Stimulated activated naive CD8-positive, alpha-beta T cell treated with anti-CD3 and anti-CD28 coated beads, Interleukin-15, Interleukin-2, amounts not matched to agents 100 U/mL and 50 U/mL, for 24 hours (primary cell): ENCODE measurements at regions not wholly inside any gene's neighbourhood (a gene's known extent, or its start where the extent isn't known, plus 50 kb on each side); places are given as distances from the start of the nearest gene placed in this dataset.

Source experiments
- ATAC-seq: fragments of 150-1000 bp; cut with Tn5 transposase; one replicate; pipeline ENCODE4 v1.10.0; 2021
- DNase-seq: peaks from one replicate; pipeline ENCODE4 v3.0.0; 2021

DNA sequence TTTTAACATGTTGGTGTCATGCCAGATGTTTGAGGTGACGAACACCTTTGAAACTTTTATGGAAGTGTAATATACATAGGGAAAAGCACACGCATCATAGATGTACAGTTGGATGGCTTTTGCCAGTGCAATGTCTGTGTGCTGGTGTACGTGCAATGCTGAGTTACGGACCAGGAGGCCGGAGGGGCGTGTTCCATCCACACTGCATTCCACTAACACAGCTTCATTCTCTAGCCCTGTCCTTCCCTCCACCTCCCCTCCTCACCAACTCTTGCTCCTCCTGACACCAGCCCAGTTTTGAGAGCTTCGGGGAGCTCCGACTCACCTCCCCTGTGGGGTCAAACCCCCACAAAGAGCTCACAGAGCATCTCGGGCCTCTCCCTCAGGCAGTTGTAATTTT lies 358.8 kb downstream of the C16orf95 start:
- DNase-seq (no peak), ATAC-seq (no peak)

DNA sequence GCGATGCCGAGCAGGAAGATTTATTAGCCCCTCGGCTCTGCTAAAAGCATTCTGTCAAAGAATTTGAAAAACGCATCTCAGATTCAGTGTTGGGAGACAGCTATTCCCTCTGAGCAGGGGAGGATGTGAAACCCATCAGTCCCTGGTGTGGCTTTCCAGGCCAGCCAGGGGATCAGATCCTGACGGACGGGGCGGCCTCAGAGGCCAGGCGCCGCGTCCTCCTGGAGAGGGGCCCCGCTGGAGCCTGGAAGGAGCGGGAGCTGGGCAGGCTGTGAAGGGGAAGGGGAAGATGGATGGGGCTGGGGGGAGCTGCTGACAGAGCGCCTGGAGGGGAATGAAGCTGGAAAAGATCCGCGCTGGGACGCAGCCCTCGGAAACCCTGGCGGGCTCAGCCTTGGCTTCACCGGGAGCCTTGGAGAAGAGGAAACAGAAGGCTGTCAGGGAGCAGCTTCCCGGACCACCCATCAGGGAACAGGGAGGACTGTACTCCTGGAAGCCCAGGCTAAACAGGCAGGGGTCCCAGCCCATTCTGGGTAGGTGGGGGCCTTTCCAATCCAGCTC lies 358.0 kb downstream of the C16orf95 start:
- ATAC-seq (no peak), DNase-seq (no peak)

DNA sequence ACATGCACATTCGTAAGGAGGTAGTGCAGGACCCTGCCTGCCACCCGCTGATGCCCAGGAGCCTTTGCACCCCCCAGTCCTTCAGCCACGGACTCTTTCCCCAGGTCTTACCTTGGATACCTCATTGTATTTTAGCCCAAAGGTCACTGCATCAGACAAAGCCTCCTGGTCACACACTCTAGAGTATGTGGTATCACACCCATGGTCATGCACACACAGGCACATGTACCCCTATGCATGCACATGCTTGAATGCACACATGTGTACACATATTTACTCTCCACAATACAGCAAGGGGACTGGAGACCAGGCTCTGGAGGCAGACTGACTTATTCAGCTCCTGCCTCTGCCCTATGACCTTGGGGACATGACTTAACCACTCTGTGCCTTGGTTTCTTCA lies 357.5 kb downstream of the C16orf95 start:
- ATAC-seq, result no peak
- no peak for DNase-seq

DNA sequence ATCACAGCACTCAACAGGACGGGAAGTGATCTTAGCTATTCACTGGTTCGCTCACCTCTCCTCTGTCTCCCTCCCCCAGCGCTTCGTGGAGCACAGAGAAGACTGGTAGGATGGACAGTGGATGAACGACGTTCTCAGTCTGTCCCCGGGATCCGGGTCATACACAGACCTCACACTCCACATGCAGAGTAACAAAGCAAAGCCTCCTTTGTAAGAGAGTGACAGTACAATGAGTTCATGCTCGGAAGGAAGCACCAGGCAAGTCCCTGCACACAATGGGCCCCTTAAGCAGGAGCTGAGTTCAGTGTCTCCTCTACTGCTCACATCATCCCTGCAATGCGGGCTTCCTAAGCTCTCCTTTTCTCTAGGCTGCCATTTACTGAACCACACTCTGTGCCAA lies 356.9 kb downstream of the C16orf95 start:
- DNase-seq, result no peak

DNA sequence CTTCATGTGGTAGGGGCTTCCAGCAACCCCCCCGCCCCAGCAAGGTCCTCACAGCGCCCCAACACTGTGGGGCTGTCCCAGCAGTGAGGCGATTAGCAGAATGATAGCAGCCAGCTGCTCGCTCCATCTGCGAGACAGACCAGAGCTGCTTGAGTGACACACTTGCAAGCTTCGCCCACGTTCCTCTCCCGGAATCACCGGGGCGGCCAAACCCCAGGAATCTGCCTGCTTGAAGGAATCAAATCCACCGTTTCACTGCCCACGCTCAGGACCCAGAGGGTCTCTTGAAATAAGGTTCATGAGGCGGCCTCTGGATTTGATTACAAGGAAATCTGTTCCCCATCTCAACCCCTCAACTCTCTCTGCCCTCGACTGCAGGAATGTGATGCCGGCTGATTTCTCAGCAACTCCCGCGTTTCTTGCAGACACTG lies 356.0 kb downstream of the C16orf95 start:
- no peak for DNase-seq
- ATAC-seq, result no peak

More for the DNA sequence above, 356.9 kb downstream of the C16orf95 start:
- no peak for ATAC-seq

DNA sequence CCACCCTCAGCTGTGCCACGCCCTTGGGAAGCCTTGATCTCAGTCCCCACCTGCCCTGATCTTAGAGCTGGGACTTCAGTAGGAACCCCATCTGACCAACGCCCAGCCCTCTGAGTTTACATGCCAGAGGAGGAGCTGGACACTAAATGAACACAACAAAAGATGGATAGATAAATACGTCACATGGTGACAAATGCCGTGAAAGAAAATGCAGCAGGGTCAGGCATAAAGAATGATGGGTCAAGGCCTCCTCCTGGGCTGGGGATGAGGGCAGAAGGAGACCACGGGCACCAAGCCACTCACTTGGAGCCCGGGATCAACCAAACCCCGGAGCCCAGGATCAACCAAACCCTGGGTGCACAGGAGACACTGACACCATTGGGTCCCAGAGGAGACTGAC lies 354.9 kb downstream of the C16orf95 start:
- ATAC-seq, result no peak
- no peak for DNase-seq

DNA sequence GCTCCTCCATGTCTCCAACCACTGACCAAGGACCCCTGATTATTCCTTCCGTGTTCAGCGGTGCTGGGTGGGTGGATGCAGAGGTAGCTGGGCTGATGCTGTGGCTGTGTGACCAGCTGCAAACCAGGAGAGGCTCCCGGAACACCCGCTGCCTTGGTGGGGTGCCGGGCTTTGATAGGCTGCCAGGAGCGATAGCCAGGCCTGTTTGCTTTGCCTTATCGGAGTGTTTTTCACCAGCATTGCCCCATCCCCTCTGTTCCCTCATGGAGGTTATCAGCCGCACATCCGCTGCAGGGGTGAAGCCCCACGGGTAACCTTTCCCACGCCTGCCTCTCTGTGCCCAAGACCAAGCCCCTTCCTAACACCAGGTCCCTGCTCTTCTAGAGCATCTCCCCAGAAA lies 354.3 kb downstream of the C16orf95 start:
- ATAC-seq (no peak), DNase-seq (no peak)

DNA sequence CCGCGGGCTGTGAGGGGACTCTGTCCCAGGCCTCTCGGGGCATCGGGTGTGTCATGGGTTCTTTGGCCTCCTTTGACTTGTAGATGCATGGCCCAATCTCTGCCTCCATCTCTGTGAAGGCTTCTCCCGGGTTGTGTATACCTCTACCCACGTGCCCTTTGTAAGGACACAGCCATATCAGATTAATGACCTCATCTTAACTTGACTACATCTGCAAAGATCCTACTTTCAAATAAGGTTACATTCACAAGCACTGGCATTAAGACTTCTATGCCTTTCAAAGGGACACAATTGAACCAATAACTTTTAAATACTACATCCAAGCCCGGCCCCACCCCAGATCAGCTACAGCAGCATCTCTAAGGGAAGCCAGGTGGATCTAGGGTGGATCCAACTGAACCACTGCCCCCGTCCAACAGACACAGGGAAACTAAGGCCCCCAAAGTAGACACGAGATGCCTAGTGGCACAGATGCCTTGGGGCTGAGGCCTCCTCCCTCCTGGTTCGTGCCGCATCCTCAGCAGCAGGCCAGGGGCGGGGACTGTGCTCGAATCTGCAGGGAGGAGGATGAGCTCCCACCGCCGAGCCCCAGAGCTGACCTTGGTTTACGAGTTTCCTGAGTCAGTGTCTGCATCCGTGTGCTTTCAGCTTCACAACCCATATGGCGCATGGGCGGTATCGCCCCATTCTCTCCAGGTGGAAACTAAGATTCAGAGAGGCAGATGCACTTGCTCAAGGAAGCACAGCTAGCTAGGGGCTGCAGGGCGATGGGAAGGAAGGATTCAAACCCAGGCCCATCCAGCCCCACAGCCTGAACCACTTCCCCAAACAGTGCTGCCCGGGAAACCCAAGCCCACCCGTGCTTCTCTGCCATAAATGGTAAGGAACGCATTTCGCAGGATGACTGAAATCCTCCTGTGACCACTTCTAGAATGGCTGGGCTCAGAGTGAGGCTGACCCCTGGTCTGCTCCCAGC lies 353.3 kb downstream of the C16orf95 start:
- no peak for ATAC-seq
- DNase-seq, result no peak

DNA sequence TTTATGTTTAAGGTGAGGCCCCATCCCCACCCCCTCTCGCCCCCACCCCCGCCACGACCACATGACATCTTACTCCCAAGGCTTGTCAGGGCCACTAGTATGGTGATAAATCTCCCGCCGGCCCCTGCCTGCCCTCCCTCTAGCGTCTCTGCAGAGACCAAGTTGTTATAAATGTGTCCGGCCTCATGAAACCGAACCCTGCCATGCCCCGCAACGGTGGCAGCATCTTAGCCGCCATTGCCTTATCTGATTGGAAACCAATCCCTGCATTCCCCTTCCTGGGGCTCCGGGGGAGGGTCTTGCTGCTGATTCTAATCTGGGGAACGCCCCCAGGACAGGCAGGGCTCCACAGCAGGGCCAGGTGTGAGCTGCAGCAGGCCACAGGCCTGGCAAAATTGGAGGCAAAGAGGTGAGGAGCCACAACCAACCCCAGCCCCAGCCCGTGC lies 352.4 kb downstream of the C16orf95 start:
- no peak for ATAC-seq

DNA sequence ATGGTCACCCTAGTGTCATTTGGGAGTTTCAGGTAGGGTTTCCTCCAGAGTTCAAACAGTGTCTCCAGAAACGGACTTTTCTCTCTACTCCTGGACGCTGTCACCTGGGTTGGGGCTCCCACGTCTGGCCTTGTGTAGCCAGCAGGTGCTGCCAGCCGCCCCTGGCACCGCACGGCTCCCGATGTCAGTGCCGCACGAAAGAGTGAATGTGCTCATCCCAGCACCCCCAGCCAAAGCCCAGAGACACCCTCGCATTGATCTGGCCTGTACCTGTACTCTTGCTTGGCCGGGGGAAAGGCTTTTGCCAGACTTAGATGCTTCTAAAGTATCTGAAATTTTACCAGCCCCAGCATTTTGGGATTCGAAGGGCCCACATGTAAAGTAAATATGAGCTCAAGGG lies 351.9 kb downstream of the C16orf95 start:
- DNase-seq (no peak), ATAC-seq (no peak)

More for the DNA sequence above, 352.4 kb downstream of the C16orf95 start:
- no peak for DNase-seq

DNA sequence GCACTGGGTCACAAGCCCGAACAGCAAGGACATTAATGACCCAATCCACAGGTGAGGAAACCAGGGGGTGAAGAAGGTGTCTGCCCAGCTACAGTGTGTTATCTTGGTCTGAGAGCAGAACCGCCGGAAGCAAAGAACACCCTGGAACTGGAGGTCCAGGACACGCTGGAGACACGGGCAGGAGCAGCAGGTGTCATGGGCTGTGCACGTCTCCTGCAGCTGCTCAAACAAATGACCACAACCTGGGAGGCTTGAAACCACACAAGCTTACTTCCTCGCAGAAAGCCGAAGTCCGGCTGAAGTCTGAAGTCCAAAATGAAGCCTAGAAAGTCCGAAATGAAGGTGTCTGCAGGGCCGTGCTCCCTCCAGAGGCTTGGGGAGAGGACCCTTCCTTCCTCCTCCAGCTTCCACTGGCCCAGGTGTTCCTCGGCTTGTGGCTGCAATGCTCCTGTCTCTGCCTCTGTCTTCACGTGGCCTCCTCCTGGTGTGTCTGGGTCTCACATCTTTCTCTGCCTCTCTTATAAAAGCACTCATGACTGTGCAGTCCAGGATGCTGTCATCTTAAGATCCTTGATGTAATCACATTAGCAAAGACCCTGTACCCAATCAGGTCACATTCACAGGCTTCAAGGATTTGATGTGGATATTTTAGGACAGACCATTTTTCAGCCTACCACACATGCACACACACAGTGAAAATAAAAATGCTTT lies 351.2 kb downstream of the C16orf95 start:
- ATAC-seq (no peak), DNase-seq (no peak)

DNA sequence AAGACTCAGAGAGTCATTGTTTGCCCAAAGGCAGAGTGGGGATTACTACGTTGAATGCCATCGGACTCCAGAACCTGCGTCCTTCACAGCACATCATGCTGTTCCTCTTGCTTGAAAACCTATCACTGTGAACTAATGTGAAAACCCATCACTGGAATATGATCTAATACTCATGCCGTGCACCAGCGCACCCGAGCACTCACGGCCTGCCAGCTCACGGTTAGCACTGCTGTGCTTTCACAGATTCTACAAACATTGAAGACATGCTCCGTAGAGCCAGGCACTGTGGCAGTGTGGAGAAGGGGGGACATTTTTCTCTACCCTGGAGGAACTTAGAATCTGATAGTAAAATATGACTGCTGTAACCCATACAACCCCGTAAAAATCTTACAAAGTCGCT lies 350.4 kb downstream of the C16orf95 start:
- ATAC-seq, result no peak
- no peak for DNase-seq

DNA sequence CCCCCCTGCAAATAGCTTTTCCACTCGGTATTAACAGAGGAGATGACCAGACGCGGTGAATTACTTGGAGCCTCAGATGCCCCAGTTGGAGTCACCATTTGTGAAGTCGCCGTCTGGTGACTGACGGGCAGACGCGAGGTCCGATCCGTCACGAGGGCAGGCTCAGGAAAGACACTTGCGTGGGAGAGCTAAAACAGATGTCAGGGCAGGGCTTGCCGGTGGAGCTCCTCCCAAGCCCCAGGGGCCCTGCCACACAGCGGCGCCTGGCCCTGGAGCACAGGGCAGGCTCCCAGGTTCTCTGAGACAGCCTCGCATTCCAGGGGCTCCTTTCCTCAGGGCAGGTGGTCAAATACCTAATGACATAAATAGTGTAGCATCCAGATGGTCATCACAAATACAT lies 348.3 kb downstream of the C16orf95 start:
- ATAC-seq (no peak), DNase-seq (no peak)

DNA sequence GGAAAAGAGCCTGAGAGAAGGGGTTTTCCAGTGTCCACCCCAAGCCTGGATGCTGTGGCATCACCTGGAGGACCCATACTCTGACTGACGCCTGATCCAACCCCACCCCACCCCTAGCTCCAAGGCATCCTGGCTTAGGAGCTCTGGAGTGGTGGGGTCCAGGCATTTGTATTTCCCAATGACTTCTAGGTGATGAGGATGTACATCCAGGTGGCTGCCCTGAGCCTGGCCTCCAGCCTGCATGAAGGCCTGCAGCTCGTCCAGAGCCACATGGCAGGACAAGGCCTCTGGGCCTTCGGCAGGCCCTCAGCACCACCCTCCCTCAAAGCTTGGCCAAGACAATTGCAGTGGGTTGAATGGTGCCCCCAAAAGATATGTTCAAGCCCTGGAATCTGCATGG lies 347.5 kb downstream of the C16orf95 start:
- DNase-seq, result no peak
- ATAC-seq, result no peak

DNA sequence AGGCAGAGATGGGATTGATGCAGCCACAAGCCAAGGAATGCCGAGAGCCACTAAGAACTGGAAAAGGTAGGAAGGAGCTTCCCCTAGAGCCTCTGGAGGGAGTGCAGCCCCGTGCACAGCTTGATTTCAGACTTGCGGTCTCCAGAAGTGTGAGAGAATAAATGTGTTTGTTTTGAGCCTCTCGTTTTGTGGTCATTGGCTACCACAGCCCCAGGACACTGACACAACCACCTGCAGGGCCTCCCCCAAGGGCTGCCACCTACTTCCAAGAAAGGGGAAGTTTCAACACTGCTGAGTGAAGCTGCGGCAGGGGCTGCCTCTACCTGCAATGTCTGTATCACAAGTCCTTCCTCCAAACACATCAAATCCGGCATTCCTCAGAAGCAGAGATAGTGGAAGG lies 346.9 kb downstream of the C16orf95 start:
- DNase-seq (no peak), ATAC-seq (no peak)

DNA sequence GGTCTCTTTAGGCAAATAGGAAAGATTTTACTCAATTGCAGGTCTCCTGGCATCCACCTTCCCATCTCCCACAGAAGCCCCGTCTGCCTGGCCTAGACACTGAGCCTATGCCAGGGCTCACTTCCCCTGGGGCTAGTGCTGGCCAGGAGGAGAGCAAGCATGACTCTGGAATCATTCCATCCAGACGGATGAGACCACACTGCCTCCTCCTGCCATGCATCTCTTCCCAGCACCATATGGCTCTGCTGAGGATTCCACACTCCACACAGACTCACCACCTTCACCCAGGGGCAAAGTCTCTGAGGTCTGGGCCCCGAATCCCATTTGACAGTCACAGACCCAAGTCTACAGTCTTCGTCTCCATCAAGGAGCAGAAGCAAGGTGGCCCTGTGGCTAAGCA lies 346.5 kb downstream of the C16orf95 start:
- ATAC-seq, result no peak
- DNase-seq, result no peak

DNA sequence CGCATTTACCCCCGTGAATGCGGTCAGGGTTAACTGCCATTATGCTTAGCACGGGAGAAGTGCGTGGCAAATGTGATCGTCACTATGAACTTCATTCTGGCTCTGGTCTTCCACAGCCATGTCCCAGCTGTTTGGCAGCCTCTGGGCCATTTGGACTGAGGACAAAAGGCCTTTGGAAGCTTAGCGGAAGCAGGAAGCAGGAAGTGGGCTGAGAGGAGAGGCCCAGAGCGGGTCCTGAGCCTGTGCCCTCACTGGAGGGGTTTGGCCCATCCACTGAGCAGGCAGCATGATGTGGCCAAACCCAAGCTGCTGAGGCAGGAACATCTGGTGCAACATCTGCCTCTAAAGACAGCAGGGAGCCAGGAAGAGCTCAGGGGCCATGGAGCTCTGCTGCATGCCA lies 345.9 kb downstream of the C16orf95 start:
- DNase-seq (no peak), ATAC-seq (no peak)

DNA sequence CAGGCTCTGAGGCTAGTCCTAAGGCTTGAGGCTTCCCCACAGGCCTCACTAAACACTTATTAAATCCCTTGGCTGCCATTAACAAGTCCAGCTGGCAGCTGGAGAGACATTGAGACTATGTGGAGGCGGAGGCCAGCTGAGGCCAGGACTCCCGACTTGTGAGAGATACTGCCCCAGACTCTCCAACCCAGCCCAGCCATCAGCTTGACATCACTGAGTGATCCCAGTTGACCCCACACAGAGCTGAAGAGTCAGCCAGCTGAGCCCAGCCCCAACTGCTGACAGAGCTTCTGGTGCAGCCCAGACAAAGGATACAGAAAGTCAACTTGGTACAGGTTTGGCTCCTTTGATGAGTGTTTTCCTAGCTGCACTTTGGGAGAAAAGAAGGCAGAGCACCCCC lies 343.1 kb downstream of the C16orf95 start:
- DNase-seq, result no peak
- no peak for ATAC-seq

DNA sequence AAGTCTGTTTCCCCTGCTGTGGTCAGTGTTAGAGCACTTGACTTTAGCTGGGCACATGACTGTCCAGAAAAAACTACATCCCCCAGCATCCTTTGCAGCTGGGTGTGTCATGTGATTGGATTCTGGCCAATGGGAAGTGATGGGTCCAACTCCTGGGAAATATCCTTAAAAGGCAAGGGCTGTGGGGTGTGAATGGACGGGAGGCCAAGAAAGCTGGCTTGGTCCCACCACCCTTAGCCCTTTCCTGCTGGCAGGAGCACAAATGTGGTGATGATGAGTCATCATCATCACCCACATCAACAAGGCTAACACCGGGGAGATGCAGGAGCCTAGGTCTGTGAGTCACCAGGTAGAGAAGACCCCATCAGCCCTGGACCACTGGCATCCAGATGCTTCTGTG lies 341.7 kb downstream of the C16orf95 start:
- ATAC-seq, result peak; percentile 33

DNA sequence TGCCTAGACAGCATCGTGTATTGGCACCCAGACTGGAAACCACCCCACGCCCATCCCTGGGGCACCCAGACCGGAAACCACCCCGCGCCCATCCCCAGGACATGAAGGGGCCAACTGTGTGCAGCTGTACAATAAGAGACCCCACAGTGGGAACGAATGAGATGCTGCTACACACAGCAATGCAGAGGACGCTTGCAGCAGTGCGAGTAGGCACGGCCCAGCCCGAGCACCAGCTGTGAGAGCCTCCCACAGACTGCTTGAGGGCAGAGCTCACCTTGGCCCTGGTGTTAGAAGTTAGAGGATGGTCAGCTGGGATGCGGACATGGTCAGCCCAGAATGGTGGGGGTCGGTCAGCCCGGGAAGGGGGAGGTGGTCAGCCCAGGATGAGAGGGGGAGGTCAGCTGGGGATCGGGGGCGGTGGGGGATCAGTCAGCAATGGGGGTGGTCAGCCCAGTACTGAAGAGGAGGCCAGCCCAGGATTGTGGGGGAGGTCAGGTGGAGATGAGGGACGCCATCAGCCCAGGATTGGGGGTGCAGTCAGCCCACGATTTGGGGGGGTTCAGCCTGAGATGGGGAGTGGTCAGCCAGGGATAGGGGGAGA lies 340.0 kb downstream of the C16orf95 start:
- ATAC-seq, result no peak

More for the DNA sequence above, 341.7 kb downstream of the C16orf95 start:
- no peak for DNase-seq

DNA sequence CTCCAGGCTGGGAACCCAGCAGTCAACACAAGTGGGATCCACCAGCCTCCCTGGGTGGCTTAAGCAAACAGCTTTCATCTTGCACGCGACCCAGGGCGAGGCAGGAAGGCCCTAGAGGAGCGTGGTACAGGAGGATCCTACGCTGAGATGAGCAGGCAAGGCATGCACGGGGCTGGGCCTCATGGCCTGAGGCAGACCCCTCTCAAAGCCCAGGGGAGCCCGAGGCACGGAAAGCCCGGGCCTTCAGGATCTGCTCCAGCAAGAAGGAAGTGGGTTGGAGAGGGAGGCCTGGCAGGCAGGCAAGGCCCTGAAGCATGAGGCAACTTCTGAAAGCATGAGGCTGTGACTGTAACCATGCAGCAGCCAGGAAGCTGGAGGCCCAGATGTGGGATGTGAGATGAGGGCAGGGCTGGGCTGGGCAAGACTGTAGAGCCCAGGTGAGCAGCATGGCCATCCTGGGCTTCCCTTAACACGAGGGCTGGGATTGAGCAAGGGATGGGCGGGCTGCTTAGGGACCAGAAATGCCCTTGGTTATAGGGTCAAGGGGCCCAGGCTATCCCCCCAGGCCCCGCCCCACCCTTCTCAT lies 338.7 kb downstream of the C16orf95 start:
- no peak for DNase-seq
- ATAC-seq, result no peak

More for the DNA sequence above, 340.0 kb downstream of the C16orf95 start:
- no peak for DNase-seq

DNA sequence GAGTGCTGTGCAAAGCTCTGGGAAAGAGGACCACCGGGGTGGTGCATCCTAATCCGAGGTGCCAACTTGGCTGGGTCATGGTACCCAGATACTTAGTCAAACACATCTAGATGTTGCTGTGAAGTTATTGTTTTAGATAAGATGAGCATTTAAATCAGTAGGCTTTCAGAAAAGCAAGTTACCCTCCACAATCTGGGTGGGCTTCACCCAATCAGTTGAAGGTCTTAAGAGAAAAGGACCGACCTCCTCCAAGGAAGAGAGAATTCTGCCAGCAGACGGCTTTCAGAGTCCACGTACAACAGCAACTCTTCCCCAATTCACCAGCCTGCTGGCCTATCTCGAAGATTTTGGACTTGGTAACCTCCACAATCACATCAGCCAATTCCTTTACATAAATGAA lies 338.1 kb downstream of the C16orf95 start:
- ATAC-seq (no peak), DNase-seq (no peak)
